ENCODE measurements at regions not wholly inside any gene's neighbourhood (a gene's known extent, or its start where the extent isn't known, plus 50 kb on each side); places are given as distances from the start of the nearest gene placed in this dataset.
"Not testable (repeated sequence)": the region's sequence is repeated elsewhere in the genome, so short reads cannot be mapped to it uniquely, and the experiment has no call there.

DNA sequence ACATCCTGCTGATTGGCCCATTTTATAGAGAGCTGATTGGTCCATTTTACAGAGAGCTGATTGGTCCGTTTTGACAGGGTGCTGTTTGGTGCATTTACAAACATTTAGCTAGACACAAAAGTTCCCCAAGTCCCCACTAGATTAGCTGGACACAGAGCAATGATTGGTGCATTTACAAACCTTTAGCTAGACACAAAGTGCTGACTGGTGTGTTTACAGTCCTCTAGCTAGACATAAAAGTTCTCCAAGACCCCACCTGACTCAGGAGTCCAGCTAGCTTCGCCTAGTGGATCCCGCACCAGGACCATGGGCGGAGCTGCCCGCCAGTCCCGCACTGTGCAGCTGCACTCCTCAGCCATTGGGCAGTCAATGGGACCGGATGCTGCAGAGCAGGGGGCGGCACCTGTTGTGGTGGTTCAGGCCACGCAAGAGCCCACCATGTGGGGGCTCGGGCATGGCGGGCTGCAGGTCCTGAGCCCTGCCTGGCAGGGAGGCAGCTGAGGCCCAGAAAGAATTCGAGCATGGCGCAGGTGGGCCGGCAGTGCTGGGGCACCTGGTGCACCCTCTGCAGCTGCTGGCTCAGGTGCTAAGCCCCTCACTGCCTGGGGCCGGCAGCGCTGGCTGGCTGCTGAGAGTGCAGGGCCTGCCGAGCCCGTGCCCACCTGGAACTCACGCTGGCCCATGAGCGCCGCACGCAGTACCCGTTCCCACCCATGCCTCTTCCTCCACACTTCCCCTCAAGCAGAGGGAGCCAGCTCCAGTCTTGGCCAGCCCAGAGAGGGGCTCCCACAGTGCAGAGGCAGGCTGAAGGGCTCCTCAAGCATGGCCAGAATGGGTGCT lies 713.2 kb upstream of the GYPC start:
- Mint-ChIP-seq H3K27me3 (no peaks in the 10 kb centered on the region), H3K4me3 (no peak overlapping the region), H3K27ac (no peak overlapping the region), H3K9me3 (peaks cover 20% of the 10 kb centered on the region), H3K4me1 (ENCODE audit: low read depth in 2 of 2) (no peaks in the 10 kb centered on the region), H3K36me3 (no peaks in the 10 kb centered on the region)
- ATAC-seq (no peak), DNase-seq (ENCODE audit: low spot score) (no peak)

DNA sequence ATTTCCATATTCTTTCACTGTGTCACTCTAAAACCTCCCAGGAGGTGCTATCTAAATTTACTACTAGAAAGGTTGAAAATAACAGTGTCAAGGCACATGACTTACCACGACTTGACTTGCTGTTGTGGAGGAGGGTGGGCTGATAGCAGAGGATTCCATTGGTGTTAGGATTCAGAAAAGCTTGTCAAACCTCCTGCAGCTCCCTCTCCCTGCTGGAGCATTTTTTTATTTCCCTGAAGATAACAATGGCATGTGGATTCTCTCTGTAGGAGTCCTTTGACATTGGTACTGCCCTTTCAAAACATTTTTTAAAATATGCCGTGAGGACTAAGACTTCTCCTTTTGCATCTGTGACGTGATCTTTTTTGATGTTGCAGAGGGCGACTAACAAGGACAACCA lies 696.9 kb upstream of the GYPC start:
- Mint-ChIP-seq H3K27me3 (no peaks in the 10 kb centered on the region), H3K4me3 (no peak overlapping the region), H3K27ac (no peak overlapping the region), H3K4me1 (ENCODE audit: low read depth in 2 of 2) (no peaks in the 10 kb centered on the region), H3K36me3 (no peaks in the 10 kb centered on the region), H3K9me3 (peaks cover 11% of the 10 kb centered on the region)
- ATAC-seq (no peak), DNase-seq (ENCODE audit: low spot score) (no peak)

DNA sequence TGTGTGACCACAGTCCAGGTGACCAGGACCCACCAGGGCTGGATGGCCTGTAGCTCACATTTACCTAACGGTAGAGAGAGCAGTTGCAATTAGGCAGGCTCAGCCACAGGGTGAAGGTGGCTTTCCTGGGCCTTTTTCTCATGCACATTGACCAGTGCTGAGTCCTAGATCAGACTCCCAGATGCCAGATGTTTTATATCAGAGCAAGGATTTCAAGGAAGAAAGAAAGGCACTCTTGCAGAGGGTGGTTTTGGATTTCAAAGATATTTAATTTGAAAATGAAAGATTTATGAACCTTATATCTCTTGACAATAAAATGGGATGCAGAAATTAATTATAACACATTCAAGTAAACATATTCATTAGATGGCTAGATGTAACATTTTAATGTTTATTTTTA lies 694.2 kb upstream of the GYPC start:
- no peaks in the 10 kb centered on the region for H3K27me3 Mint-ChIP-seq
- H3K4me3 Mint-ChIP-seq: no peak overlapping the region
- H3K36me3 Mint-ChIP-seq: no peaks in the 10 kb centered on the region
- H3K4me1 Mint-ChIP-seq (ENCODE audit: low read depth in 2 of 2): no peaks in the 10 kb centered on the region
- ATAC-seq (no peak), DNase-seq (ENCODE audit: low spot score) (no peak)
- peaks cover 6% of the 10 kb centered on the region for H3K9me3 Mint-ChIP-seq
- H3K27ac Mint-ChIP-seq: no peak overlapping the region

DNA sequence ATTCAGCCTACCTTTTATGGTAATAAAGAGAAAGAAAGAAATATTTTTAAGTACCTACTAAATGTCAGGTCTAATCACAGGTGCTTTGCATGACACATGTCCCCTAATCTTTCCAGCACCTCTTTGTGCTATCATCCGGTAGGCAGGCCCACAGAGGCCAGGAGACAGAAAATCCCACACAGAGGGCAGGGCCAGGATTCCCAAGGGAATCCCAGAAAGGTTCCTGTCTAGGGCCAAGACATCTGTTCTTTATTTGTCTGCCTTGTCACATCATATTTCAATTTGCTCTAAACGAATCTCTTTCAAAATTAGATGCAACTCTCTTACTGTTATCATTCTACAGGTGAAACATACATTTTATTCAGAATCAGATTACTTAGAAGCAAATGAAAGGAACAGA lies 676.1 kb upstream of the GYPC start:
- H3K27ac Mint-ChIP-seq: no peak overlapping the region
- ATAC-seq (no peak), DNase-seq (ENCODE audit: low spot score) (no peak)
- H3K27me3 Mint-ChIP-seq: no peaks in the 10 kb centered on the region
- H3K9me3 Mint-ChIP-seq: peaks cover 12% of the 10 kb centered on the region
- no peak overlapping the region for H3K4me3 Mint-ChIP-seq
- no peaks in the 10 kb centered on the region for H3K4me1 Mint-ChIP-seq (ENCODE audit: low read depth in 2 of 2)
- H3K36me3 Mint-ChIP-seq: no peaks in the 10 kb centered on the region

DNA sequence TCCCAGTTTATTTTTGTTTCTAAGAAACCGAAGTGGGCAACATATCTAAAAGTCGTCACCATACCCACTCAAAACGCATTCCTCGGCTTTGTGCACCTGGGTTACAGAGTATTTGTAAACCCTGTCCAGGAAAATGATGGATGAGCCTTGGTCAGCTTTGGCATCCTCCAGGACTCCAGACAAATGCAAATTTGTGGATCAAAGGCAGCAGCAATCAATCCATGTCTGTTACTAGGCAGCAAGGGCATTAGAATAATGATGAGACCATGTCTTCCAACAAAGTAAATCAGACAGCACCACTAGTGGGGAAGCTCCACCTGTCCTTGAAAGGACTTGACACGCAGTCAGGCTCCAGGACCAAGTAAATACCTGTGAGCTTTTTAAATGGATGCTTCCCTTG lies 672.6 kb upstream of the GYPC start:
- no peak overlapping the region for H3K27ac Mint-ChIP-seq
- H3K9me3 Mint-ChIP-seq: peaks cover 12% of the 10 kb centered on the region
- ATAC-seq: no peak
- no peaks in the 10 kb centered on the region for H3K27me3 Mint-ChIP-seq
- DNase-seq (ENCODE audit: low spot score): no peak
- H3K36me3 Mint-ChIP-seq: no peaks in the 10 kb centered on the region
- no peak overlapping the region for H3K4me3 Mint-ChIP-seq
- no peaks in the 10 kb centered on the region for H3K4me1 Mint-ChIP-seq (ENCODE audit: low read depth in 2 of 2)

DNA sequence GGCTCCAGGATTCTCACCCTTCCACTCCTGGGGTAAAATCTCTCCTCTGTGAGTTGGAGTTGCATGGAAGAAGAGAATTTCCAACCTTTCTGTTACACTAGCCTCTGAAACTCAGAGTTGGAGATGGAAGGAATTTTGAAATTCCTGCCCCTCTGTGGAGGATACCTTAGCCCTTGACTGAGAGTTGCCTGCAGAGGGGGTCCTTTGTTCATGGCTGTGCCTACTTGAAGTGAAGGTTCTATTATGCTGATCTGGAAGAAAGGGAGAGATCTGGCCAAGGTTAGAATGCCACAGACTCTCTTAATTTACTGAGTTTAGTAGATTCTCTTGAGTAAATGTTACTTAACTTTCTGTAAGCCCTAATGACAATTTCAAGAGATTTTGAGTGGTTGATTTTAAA lies 626.6 kb upstream of the GYPC start:
- Mint-ChIP-seq H3K9me3 (peaks cover 16% of the 10 kb centered on the region), H3K4me1 (ENCODE audit: low read depth in 2 of 2) (no peaks in the 10 kb centered on the region), H3K36me3 (no peaks in the 10 kb centered on the region), H3K27ac (no peak overlapping the region), H3K4me3 (no peak overlapping the region), H3K27me3 (no peaks in the 10 kb centered on the region)
- DNase-seq (ENCODE audit: low spot score) (no peak), ATAC-seq (no peak)

DNA sequence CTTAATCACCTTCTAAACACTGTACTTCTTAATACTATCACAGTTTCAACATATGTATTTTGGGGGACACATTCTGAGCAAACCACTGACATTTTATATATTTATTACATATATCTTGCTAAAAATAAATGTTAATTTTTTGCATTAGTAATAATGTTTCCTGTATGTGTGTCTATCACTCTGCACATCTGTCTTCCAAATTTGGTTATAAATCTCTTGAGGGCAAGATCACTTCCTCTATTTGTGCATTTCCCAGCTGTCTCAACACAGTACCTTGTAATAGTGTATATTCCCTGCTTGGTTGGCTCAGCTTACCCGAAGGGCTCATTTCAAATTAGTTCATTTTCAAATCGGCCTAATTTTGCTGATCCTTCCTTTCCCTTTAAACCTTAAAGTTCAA lies 617.1 kb upstream of the GYPC start:
- Mint-ChIP-seq H3K27me3 (no peaks in the 10 kb centered on the region), H3K4me1 (ENCODE audit: low read depth in 2 of 2) (no peaks in the 10 kb centered on the region), H3K27ac (no peak overlapping the region), H3K4me3 (no peak overlapping the region), H3K9me3 (no peaks in the 10 kb centered on the region), H3K36me3 (no peaks in the 10 kb centered on the region)
- no peak for DNase-seq (ENCODE audit: low spot score)
- ATAC-seq: no peak

DNA sequence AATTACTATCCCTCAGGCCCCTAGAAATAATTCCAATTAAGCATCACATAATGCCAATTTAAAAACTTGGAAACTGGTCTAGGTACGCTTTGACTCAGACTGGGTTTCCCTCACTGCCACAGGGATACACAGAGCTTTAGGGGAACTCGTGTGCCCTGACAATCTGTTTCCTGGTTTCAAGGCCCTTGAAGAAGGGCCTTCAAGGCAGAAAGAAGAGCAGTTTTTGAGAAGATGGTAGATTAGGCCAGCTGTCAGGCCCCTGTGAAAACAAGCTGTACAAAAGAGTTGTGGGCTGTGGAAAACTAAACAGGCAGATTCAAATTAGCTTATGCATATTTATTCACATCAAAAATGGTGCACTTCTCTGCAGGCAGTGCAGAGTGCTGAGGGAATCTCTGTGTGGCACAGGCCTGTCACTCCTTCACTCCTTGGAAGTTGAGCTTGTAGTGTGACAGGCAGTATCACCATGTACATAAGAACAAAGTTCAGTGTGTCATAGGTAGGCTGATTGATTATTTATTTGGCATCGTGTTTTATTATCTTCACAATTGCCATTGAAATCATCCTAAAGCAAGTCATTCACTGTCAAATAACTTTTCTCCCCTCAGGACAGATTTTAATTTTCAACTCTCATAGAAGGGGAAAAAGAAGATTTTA lies 614.4 kb upstream of the GYPC start:
- DNase-seq (ENCODE audit: low spot score) (no peak), ATAC-seq (no peak)
- Mint-ChIP-seq H3K27ac (no peak overlapping the region), H3K4me3 (no peak overlapping the region), H3K27me3 (no peaks in the 10 kb centered on the region), H3K9me3 (peaks cover 2% of the 10 kb centered on the region), H3K4me1 (ENCODE audit: low read depth in 2 of 2) (no peaks in the 10 kb centered on the region), H3K36me3 (no peaks in the 10 kb centered on the region)

DNA sequence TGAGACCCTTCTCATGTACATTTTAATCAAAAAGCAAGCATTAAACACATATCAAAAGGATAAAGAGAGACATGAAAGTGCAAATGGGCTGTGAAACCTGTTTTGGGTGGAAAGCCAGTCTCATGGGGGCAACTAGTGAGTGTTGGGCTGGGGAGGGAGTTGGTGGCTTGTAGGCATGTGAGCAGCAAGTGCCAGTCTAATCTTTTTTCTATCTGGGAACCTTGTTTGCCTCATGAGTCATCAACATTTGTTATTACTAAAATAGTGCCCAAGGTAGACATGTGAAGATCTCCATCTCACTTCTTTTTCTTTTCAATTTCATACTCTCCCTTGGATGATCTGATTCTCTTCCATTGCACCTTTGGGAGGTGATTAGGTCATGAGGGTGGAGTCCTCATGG lies 613.9 kb upstream of the GYPC start:
- Mint-ChIP-seq H3K27ac (no peak overlapping the region), H3K4me3 (no peak overlapping the region), H3K4me1 (ENCODE audit: low read depth in 2 of 2) (no peaks in the 10 kb centered on the region), H3K9me3 (peaks cover 2% of the 10 kb centered on the region), H3K27me3 (no peaks in the 10 kb centered on the region), H3K36me3 (no peaks in the 10 kb centered on the region)
- no peak for DNase-seq (ENCODE audit: low spot score)
- no peak for ATAC-seq

DNA sequence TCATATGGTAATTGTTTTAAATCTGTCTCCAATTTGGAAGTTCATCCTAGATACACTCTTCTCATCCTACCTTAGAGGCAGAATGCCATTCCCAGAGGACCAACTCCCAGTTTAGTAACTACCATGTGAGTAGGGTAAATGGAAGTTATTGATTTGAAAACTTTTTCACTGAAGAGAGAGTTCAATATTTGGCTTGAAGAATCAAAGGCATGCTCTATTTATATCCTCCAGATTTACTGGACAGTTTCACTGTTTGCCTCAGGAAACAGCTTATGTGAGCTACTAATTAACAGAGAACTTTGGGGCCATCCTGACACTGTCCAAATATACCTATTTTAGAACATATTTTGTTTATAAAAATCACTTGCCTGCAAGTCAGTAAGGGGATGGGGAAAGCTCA lies 607.2 kb upstream of the GYPC start:
- Mint-ChIP-seq H3K27me3 (no peaks in the 10 kb centered on the region), H3K4me3 (no peak overlapping the region), H3K36me3 (no peaks in the 10 kb centered on the region), H3K4me1 (ENCODE audit: low read depth in 2 of 2) (no peaks in the 10 kb centered on the region), H3K9me3 (peaks cover 13% of the 10 kb centered on the region), H3K27ac (no peak overlapping the region)
- ATAC-seq: no peak
- DNase-seq (ENCODE audit: low spot score): no peak

DNA sequence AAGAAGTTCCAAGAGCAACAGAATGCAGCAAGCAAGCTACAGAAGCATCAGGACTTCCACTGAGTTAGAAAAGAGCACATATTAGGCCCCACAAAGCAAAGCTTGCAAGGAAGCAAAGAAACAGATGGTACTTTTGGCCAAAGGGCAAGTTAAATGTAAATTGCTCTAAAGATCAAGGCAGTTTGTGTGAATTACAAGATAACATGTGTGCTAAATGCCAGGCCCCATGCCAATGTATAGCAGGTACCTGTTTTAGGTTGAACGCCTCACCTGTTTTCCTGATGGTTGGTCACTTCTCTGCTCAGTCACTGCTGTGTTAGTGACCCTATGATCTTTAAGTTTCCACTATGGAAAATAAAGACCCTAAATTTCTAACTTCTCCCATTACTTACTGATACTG lies 606.5 kb upstream of the GYPC start:
- ATAC-seq (no peak), DNase-seq (ENCODE audit: low spot score) (no peak)
- peaks cover 16% of the 10 kb centered on the region for H3K9me3 Mint-ChIP-seq
- no peaks in the 10 kb centered on the region for H3K36me3 Mint-ChIP-seq
- no peaks in the 10 kb centered on the region for H3K27me3 Mint-ChIP-seq
- H3K4me1 Mint-ChIP-seq (ENCODE audit: low read depth in 2 of 2): no peaks in the 10 kb centered on the region
- no peak overlapping the region for H3K27ac Mint-ChIP-seq
- no peak overlapping the region for H3K4me3 Mint-ChIP-seq

DNA sequence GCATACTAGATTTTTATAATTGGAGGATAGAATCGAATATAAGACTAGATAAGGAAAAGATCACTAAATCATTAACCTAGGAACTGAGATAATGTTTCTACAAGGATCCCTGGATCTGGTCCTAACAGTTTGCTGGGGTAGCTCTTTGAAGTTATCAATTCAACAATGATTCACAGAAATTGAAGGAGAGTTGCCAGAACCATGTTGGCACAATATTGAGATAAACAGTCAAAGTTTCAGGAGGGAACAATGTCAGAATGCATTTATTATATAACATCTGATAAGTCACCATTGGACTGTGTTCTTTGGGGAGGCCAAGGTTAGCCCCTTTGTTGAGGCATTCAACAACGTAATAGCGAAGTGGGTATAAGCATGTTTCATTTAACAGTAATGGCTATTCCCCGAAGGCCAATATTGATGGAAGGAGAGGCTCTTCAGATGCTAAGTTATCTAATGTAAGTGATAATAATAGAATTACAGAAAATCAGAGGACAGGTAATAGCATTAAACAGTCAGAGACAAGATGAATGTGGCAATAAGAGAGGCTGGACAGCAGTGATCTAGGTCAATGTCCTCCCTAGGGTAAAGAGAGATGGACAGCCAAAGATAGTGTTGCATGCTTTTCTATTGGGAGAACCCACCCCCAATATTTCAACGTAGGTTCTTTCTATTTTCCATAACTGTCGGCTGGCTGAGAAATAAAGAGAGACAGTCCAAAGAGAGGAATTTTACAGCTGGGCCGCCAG lies 604.8 kb upstream of the GYPC start:
- DNase-seq (ENCODE audit: low spot score) (no peak), ATAC-seq (no peak)
- Mint-ChIP-seq H3K27ac (no peak overlapping the region), H3K4me1 (ENCODE audit: low read depth in 2 of 2) (no peaks in the 10 kb centered on the region), H3K4me3 (no peak overlapping the region), H3K27me3 (no peaks in the 10 kb centered on the region), H3K9me3 (peaks cover 19% of the 10 kb centered on the region), H3K36me3 (no peaks in the 10 kb centered on the region)

DNA sequence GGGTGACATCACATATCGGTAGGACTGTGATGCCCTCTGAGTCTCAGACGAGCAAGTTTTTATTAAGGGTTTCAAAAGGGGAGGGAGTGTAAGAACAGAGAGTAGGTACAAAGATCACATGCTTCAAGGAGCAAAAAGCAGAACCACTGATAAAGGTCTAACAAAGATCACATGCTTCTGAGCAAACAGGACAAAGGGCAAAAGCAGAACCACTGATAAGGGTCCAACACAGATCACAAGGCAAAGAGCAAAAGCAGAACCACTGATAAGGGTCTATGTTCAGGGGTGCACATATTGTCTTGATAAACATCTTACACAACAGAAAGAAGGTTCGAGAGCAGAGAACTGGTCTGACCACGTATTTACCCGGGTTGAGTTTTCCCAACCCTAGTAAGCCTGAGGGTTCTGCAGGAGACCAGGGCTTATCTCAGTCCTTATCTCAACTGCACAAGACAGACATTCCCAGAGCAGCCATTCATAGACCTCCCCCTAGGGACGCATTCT lies 604.2 kb upstream of the GYPC start:
- H3K4me1 Mint-ChIP-seq (ENCODE audit: low read depth in 2 of 2); H3K27me3 Mint-ChIP-seq; DNase-seq (ENCODE audit: low spot score); H3K27ac Mint-ChIP-seq; H3K4me3 Mint-ChIP-seq; ATAC-seq; H3K36me3 Mint-ChIP-seq: not testable (repeated sequence)
- peaks cover 21% of the 10 kb centered on the region for H3K9me3 Mint-ChIP-seq

DNA sequence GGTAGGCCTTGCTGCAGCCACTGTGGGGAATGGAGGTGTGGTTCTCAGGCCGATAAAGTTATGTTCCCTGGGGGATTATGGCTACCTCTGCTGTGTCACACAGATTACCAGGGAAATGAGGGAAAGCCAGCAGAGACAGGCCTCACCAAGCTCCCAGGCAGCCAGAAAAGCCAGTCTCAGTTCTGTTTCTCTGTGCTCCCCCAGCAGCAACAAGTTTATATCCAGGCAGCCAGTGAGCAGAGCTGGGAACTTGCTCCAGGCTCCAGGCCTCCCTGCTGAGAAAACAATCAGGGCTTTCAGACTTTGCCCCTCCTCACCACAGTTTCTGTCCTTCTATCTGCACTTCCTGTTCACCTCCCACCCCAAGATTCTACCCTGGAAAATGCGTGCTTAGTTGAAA lies 596.6 kb upstream of the GYPC start:
- no peaks in the 10 kb centered on the region for H3K4me1 Mint-ChIP-seq (ENCODE audit: low read depth in 2 of 2)

More for the DNA sequence above, 596.6 kb upstream of the GYPC start:
- no peaks in the 10 kb centered on the region for H3K27me3 Mint-ChIP-seq
- H3K4me3 Mint-ChIP-seq: no peak overlapping the region
- peaks cover 41% of the 10 kb centered on the region for H3K9me3 Mint-ChIP-seq
- DNase-seq (ENCODE audit: low spot score) (no peak), ATAC-seq (no peak)
- H3K27ac Mint-ChIP-seq: no peak overlapping the region
- peaks cover 22% of the 10 kb centered on the region for H3K36me3 Mint-ChIP-seq

Measured in natural killer cell treated with Interleukin-12 subunit alpha and Interleukin-12 subunit beta and Interleukin-15 and Interleukin-18, amount 100 ng/mL, for 72 hours (primary cell).